K562 (cell line): ENCODE measurements at regions not wholly inside any gene's neighbourhood (a gene's known extent, or its start where the extent isn't known, plus 50 kb on each side); places are given as distances from the start of the nearest gene placed in this dataset.

Experiments used
- CHAMP1 ChIP-seq: fragments of 450-650 bp; IDR thresholded peaks from 2 replicates; pipeline ENCODE4 v1.6.1; 2016; ENCODE audit warnings: mild to moderate bottlenecking
- HDAC6 ChIP-seq: IDR thresholded peaks from 2 replicates; pipeline ENCODE4 v1.6.1; 2012; ENCODE audit warnings: low read depth, mild to moderate bottlenecking, control low read depth, inconsistent platforms, low read length, moderate library complexity
- JUND ChIP-seq, 2 experiments: IDR thresholded peaks; 2 replicates in 1 of 2; 3 replicates in 1 of 2; pipeline ENCODE4 v1.6.1; 2011; ENCODE audit warnings: borderline replicate concordance in 2 of 2, low read depth in 2 of 2, low read length in 2 of 2, improper control_type of control experiment in 1 of 2, missing biosample characterization in 1 of 2, missing genetic modification characterization in 1 of 2, missing genetic modification reagents in 1 of 2
- MTA1 ChIP-seq: fragments of 450-650 bp; IDR thresholded peaks from 2 replicates; pipeline ENCODE4 v1.6.1; 2017; ENCODE audit warnings: borderline replicate concordance
- RAD21 ChIP-seq, 2 experiments: fragments of 250-450 bp in 1 of 2; fragments of 450-650 bp in 1 of 2; sonication (Bioruptor Pico) in 1 of 2; formaldehyde crosslinking in 1 of 2; IDR thresholded peaks in 1 of 2; conservative IDR thresholded peaks in 1 of 2; 2 replicates each; pipeline versions ENCODE4 v1.4.0 to v1.8.0; 2020 to 2022; ENCODE audit warnings: mild to moderate bottlenecking in 2 of 2, moderate library complexity in 1 of 2
- SIN3B ChIP-seq: fragments of 450-650 bp; IDR thresholded peaks from 2 replicates; pipeline ENCODE4 v1.6.1; 2017; ENCODE audit warnings: low read depth, mild to moderate bottlenecking, moderate library complexity
- YY1 ChIP-seq, 3 experiments: IDR thresholded peaks; 2 replicates each; pipeline ENCODE4 v1.6.1; 2011; ENCODE audit warnings: low read length in 2 of 3, mild to moderate bottlenecking in 2 of 3, moderate library complexity in 2 of 3, borderline replicate concordance in 1 of 3, control low read depth in 1 of 3, low read depth in 1 of 3; ENCODE audit not compliant: insufficient read depth in 3 of 3, insufficient replicate concordance in 2 of 3, control insufficient read depth in 1 of 3, insufficient read length in 1 of 3; ENCODE audit errors: extremely low read depth in 1 of 3
- ZNF146 ChIP-seq: IDR thresholded peaks from one replicate; pipeline ENCODE4 v1.6.1; 2018; ENCODE audit warnings: missing compliant biosample characterization; ENCODE audit not compliant: unreplicated experiment
- ZNF551 ChIP-seq: fragments of 250-450 bp; sonication (Bioruptor Pico); IDR thresholded peaks from 2 replicates; pipeline ENCODE4 v1.5.0; 2021; ENCODE audit warnings: mild to moderate bottlenecking, moderate library complexity

DNA sequence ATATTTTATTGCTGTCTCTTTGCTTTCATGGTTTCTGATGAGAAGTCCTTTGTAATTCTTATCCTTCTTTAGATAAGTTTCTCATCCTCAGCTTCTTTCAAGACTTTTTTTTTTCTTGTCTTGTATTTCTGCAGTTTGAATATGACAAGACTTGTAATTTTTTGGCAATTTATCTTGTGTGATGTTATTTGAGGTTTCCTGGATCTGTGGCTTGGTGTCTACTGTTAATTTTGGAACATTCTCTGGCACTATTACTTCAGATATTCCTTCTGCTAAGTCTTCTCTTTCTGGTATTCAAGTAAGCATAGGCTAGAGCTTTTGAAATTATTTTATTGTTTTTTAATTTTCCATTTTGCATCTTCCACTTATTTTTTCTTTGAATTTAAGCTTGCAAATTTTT, 1083.2 kb downstream of the CNTNAP5 start (continued):
- no peak for TF ChIP-seq CHAMP1
- TF ChIP-seq HDAC6: no peak
- TF ChIP-seq SIN3B: no peak
- TF ChIP-seq ZNF551 (CRISPR knock-in tag): no peak
- no peak for TF ChIP-seq ZNF146
- no peak for TF ChIP-seq RAD21 (CRISPR knock-in tag; conservative IDR thresholded peaks at IDR 0.05 in 1 of 2, IDR thresholded peaks at IDR 0.05 in 1 of 2)
- TF ChIP-seq MTA1: no peak
- TF ChIP-seq YY1 (IDR thresholded peaks at IDR 0.05; ENCODE audit: borderline replicate concordance in 1 of 3, control insufficient read depth in 1 of 3, extremely low read depth in 1 of 3, insufficient read depth in 3 of 3, insufficient read length in 1 of 3, insufficient replicate concordance in 2 of 3, low read depth in 1 of 3, low read length in 2 of 3): no peak
- TF ChIP-seq JUND (IDR thresholded peaks at IDR 0.05; ENCODE audit: borderline replicate concordance, low read depth, low read length): no peak
- TF ChIP-seq JUND (tag; IDR thresholded peaks at IDR 0.05; ENCODE audit: borderline replicate concordance, low read depth, low read length): no peak
- TF ChIP-seq, all 486 proteins: peak for 0
